OCI-LY7 (cell line): ENCODE measurements at regions not wholly inside any gene's neighbourhood (a gene's known extent, or its start where the extent isn't known, plus 50 kb on each side); places are given as distances from the start of the nearest gene placed in this dataset.

Source experiments
- BruUV-seq: library from RNA; stranded (reverse); fragments of 400-500 nt; replicated peaks from 2 replicates; lab custom pipeline; 2021; lab: Mats Ljungman, UMichigan
- CTCF ChIA-PET: fragments of 300-600 bp; sonication (Branson Sonifier 250); formaldehyde crosslinking; loops from one replicate; lab custom pipeline; 2022; ENCODE audit warnings: antibody characterized with exemption; ENCODE audit not compliant: unreplicated experiment; lab: Charles Lee
- POLR2A ChIA-PET: fragments of 300-600 bp; sonication (Branson Sonifier 250); formaldehyde crosslinking; loops from one replicate; lab custom pipeline; 2022; ENCODE audit warnings: antibody characterized with exemption; lab: Charles Lee
- DNase-seq: peaks from one replicate; pipeline ENCODE4 v3.0.0-alpha.2; 2015; ENCODE audit warnings: low spot score
- H2AFZ ChIP-seq: fragments of 200-600 bp; sonication (generic), shearing (Covaris generic); 2 replicates; pipeline ENCODE4 v1.6.1; 2014; ENCODE audit warnings: mild to moderate bottlenecking, antibody characterized with exemption, low read length, moderate library complexity
- H3K27ac ChIP-seq: fragments of 200-600 bp; sonication (generic); 2 replicates; pipeline ENCODE4 v1.5.1; 2014; ENCODE audit warnings: mixed run types, low read depth, mild to moderate bottlenecking, moderate library complexity, low read length, inconsistent platforms; ENCODE audit not compliant: poor library complexity, severe bottlenecking
- H3K36me3 ChIP-seq: fragments of 200-600 bp; sonication (generic); 2 replicates; pipeline ENCODE4 v1.6.1; 2014; ENCODE audit warnings: mild to moderate bottlenecking, antibody characterized with exemption, low read length, moderate library complexity, mixed read lengths; ENCODE audit not compliant: insufficient read depth
- H3K4me1 ChIP-seq: fragments of 200-600 bp; sonication (generic); 2 replicates; pipeline ENCODE4 v1.5.1; 2014; ENCODE audit warnings: mild to moderate bottlenecking, low read length; ENCODE audit not compliant: insufficient read depth, poor library complexity, severe bottlenecking
- H3K4me2 ChIP-seq: fragments of 200-600 bp; sonication (generic); 2 replicates; pipeline ENCODE4 v1.6.1; 2014; ENCODE audit warnings: mild to moderate bottlenecking, low read length
- H3K4me3 ChIP-seq: fragments of 200-600 bp; sonication (generic); 2 replicates; pipeline ENCODE4 v1.5.1; 2014; ENCODE audit warnings: mild to moderate bottlenecking, low read depth, low read length; ENCODE audit not compliant: poor library complexity, severe bottlenecking
- H3K79me2 ChIP-seq: fragments of 200-600 bp; sonication (generic); 2 replicates; pipeline ENCODE4 v1.6.1; 2016; ENCODE audit warnings: low read depth, mild to moderate bottlenecking, low read length, moderate library complexity, mixed read lengths; ENCODE audit not compliant: insufficient read depth
- H3K9me2 ChIP-seq: fragments of 200-600 bp; sonication (generic); 2 replicates; pipeline ENCODE4 v1.6.1; 2016; ENCODE audit warnings: mild to moderate bottlenecking, low read length, mixed read lengths; ENCODE audit not compliant: insufficient read depth
- H3K9me3 ChIP-seq: fragments of 200-600 bp; sonication (generic); 2 replicates; pipeline ENCODE4 v1.6.1; 2014; ENCODE audit warnings: mild to moderate bottlenecking, mixed run types, low read length, mixed read lengths
- H4K20me1 ChIP-seq: fragments of 200-600 bp; sonication (generic); 2 replicates; pipeline ENCODE4 v1.6.1; 2014; ENCODE audit warnings: mild to moderate bottlenecking, antibody characterized with exemption, low read length, moderate library complexity, mixed read lengths; ENCODE audit not compliant: insufficient read depth
- EZH2phosphoT487 ChIP-seq: fragments of 200-600 bp; sonication (generic); IDR thresholded peaks from 2 replicates; pipeline ENCODE4 v1.6.1; 2018; ENCODE audit warnings: low read depth, borderline replicate concordance, mild to moderate bottlenecking, mixed run types, antibody characterized with exemption, low read length, moderate library complexity, mixed read lengths
- intact Hi-C: fragments of 100-400 bp; cut with micrococcal nuclease; formaldehyde crosslinking; loops from one replicate; pipeline ENCODE4 v1.10.0; 2022; ENCODE audit not compliant: unreplicated experiment
- TF ChIP-seq, protein P1 (sequence below): fragments of 200-600 bp; sonication (generic); conservative IDR thresholded peaks from 2 replicates; pipeline ENCODE4 v1.5.1; 2014; ENCODE audit warnings: mild to moderate bottlenecking, antibody characterized with exemption, low read length, moderate library complexity, mixed read lengths

GRCh38 chr10:33539116-33539515, 204.6 kb upstream of the NRP1 start:
- no peak overlapping the region for H3K4me3 ChIP-seq
- intact Hi-C loops, result no loop called here

GRCh38 chr10:33537066-33537465, 202.6 kb upstream of the NRP1 start:
- no peak overlapping the region for H3K4me2 ChIP-seq
- no peaks in the 10 kb centered on the region for H4K20me1 ChIP-seq
- H3K79me2 ChIP-seq, result no peaks in the 10 kb centered on the region
- TF ChIP-seq EZH2phosphoT487, result no peak
- TF ChIP-seq, protein P1, sequence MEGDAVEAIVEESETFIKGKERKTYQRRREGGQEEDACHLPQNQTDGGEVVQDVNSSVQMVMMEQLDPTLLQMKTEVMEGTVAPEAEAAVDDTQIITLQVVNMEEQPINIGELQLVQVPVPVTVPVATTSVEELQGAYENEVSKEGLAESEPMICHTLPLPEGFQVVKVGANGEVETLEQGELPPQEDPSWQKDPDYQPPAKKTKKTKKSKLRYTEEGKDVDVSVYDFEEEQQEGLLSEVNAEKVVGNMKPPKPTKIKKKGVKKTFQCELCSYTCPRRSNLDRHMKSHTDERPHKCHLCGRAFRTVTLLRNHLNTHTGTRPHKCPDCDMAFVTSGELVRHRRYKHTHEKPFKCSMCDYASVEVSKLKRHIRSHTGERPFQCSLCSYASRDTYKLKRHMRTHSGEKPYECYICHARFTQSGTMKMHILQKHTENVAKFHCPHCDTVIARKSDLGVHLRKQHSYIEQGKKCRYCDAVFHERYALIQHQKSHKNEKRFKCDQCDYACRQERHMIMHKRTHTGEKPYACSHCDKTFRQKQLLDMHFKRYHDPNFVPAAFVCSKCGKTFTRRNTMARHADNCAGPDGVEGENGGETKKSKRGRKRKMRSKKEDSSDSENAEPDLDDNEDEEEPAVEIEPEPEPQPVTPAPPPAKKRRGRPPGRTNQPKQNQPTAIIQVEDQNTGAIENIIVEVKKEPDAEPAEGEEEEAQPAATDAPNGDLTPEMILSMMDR, result no peak
- H3K27ac ChIP-seq, result no peak overlapping the region
- BruUV-seq, result no TSS peak
- H3K9me3 ChIP-seq, result no peaks in the 10 kb centered on the region
- no peak for DNase-seq
- no peaks in the 10 kb centered on the region for H3K4me1 ChIP-seq
- intact Hi-C loops, result no loop called here
- H3K9me2 ChIP-seq, result no peaks in the 10 kb centered on the region
- CTCF ChIA-PET, result no interaction called here
- POLR2A ChIA-PET, result no interaction called here
- no peaks in the 10 kb centered on the region for H3K36me3 ChIP-seq
- H2AFZ ChIP-seq, result no peak overlapping the region
- H3K4me3 ChIP-seq, result no peak overlapping the region

More at GRCh38 chr10:33539116-33539515, 204.6 kb upstream of the NRP1 start:
- Histone ChIP-seq H3K9me3 (no peaks in the 10 kb centered on the region), H3K9me2 (no peaks in the 10 kb centered on the region), H3K4me2 (no peak overlapping the region), H3K27ac (no peak overlapping the region), H4K20me1 (no peaks in the 10 kb centered on the region), H2AFZ (no peak overlapping the region), H3K36me3 (no peaks in the 10 kb centered on the region), H3K4me1 (no peaks in the 10 kb centered on the region), H3K79me2 (no peaks in the 10 kb centered on the region)
- CTCF ChIA-PET, result no interaction called here
- TF ChIP-seq EZH2phosphoT487, result no peak
- TF ChIP-seq, protein P1, result no peak
- POLR2A ChIA-PET, result no interaction called here
- no TSS peak for BruUV-seq
- DNase-seq, result no peak

- TF ChIP-seq, protein P1, result no peak
- TF ChIP-seq EZH2phosphoT487, result no peak
- Histone ChIP-seq H3K4me2 (no peak overlapping the region), H3K27ac (no peak overlapping the region), H3K4me3 (no peak overlapping the region), H3K9me3 (no peaks in the 10 kb centered on the region), H3K79me2 (no peaks in the 10 kb centered on the region), H3K9me2 (no peaks in the 10 kb centered on the region), H4K20me1 (no peaks in the 10 kb centered on the region), H3K4me1 (no peaks in the 10 kb centered on the region), H2AFZ (no peak overlapping the region), H3K36me3 (no peaks in the 10 kb centered on the region)
- no peak for DNase-seq
- CTCF ChIA-PET, result no interaction called here
- BruUV-seq, result no TSS peak
- POLR2A ChIA-PET, result interaction anchor here (0.8 kb wide), 1 partner anchor 12 kb away, joined by 3 read pairs; no protein-coding TSS in a partner anchor
- intact Hi-C loops, result no loop called here
Measured at GRCh38 chr10:33536508-33536907, 202.0 kb upstream of the NRP1 start.
